ENCODE measurements at regions not wholly inside any gene's neighbourhood (a gene's known extent, or its start where the extent isn't known, plus 50 kb on each side); places are given as distances from the start of the nearest gene placed in this dataset.

DNA sequence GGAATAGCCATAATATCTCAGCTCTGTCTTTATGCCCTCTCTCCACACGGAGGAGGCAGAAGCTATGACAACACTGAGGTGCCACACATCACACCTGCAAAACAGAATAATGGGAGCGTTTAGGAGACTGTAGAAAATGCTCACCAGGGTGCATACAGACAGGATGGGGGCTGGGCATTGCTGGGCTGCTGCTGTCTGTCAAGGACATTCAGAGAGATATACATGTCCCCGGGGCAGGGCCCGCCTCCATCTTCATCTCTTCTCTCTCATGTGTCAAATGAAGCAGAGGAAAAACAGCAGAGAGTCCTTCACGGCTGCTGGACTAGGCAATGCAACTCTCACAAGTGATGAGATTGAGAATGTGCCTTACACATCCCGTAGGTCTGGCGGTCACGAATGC, 65.3 kb upstream of the DHRSX start:
- Histone ChIP-seq H3K9me3 (replicated peaks; ENCODE audit: control insufficient read depth, insufficient read depth, low read length) (no peaks in the 10 kb centered on the region; the same call in 2 of the 3 replicates), H3K27me3 (replicated peaks in 1 of 2; ENCODE audit: control insufficient read depth in 2 of 2, insufficient read depth in 2 of 2, low read length in 1 of 2) (no peaks in the 10 kb centered on the region), H4K20me1 (ENCODE audit: control insufficient read depth, insufficient read depth) (no peaks in the 10 kb centered on the region), H3K79me2 (ENCODE audit: control insufficient read depth, insufficient read depth, low read length) (no peaks in the 10 kb centered on the region), H3K36me3 (ENCODE audit: control insufficient read depth in 2 of 2, insufficient read depth in 2 of 2, low read length in 1 of 2) (no peaks in the 10 kb centered on the region), H2AFZ (ENCODE audit: control insufficient read depth, low read depth, low read length) (no peak overlapping the region), H3K4me3 (no peak overlapping the region), H3K27ac (ENCODE audit: control insufficient read depth, insufficient read depth) (no peak overlapping the region), H3K4me1 (ENCODE audit: control insufficient read depth, insufficient read depth, low read length) (no peaks in the 10 kb centered on the region), H3K9ac (ENCODE audit: control insufficient read depth, insufficient read depth, low read length) (no peak overlapping the region), H3K4me2 (ENCODE audit: control insufficient read depth, insufficient read depth) (no peak overlapping the region)
- no TSS peak for BruUV-seq (replicated peaks)
- ChIA-PET SMC1A (ENCODE audit: uncharacterized antibody, unreplicated experiment) (no interaction called here), POLR2A (no interaction called here), CTCF (no interaction called here), RAD21 (ENCODE audit: unreplicated experiment) (no interaction called here)
- WGBS (ENCODE audit: insufficient coverage, insufficient replicate concordance, low lambda C conversion rate, missing lambda C conversion rate): 65% methylated on average over 8 of the region's 8 CpGs
- ATAC-seq (no peak), DNase-seq (ENCODE audit: low read depth, low spot score) (no peak), FAIRE-seq (no peak)
- in situ Hi-C loops (cut with MboI): no loop called here
- TF ChIP-seq, protein P1, sequence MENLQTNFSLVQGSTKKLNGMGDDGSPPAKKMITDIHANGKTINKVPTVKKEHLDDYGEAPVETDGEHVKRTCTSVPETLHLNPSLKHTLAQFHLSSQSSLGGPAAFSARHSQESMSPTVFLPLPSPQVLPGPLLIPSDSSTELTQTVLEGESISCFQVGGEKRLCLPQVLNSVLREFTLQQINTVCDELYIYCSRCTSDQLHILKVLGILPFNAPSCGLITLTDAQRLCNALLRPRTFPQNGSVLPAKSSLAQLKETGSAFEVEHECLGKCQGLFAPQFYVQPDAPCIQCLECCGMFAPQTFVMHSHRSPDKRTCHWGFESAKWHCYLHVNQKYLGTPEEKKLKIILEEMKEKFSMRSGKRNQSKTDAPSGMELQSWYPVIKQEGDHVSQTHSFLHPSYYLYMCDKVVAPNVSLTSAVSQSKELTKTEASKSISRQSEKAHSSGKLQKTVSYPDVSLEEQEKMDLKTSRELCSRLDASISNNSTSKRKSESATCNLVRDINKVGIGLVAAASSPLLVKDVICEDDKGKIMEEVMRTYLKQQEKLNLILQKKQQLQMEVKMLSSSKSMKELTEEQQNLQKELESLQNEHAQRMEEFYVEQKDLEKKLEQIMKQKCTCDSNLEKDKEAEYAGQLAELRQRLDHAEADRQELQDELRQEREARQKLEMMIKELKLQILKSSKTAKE (IDR thresholded peaks at IDR 0.05; ENCODE audit: low read depth, poor library complexity, severe bottlenecking): no peak
- TF ChIP-seq SUZ12 (IDR thresholded peaks at IDR 0.05; ENCODE audit: unreplicated experiment) (no peak), EP300 (IDR thresholded peaks at IDR 0.05; ENCODE audit: borderline replicate concordance in 1 of 2, control insufficient read depth in 1 of 2, low read depth in 2 of 2, low read length in 2 of 2) (no peak), BHLHE40 (IDR thresholded peaks at IDR 0.05; ENCODE audit: borderline replicate concordance in 1 of 2, low read depth in 2 of 2, low read length in 1 of 2) (no peak)
- intact Hi-C loops (cut with micrococcal nuclease; ENCODE audit: unreplicated experiment): no loop called here

DNA sequence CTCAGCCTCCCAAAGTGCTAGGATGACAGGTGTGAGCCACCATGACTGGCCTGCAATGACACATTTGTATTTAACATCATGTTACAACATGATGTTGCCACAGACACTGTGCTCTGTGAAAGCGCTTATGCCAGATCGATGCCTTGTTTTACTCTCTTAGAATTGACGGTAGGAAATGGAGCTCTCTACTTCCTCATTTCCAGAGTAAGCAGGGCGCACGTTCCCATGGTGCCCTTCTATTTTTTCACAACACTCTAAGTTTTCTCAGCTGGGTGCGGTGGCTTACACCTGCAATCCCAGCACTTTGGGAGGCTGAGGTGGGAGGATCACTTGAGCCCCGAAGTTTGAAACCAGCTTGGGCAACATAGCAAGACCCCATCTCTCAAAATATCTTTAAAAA, 60.7 kb upstream of the DHRSX start:
- no peak overlapping the region for H2AFZ ChIP-seq (ENCODE audit: control insufficient read depth, low read depth, low read length)
- H3K4me1 ChIP-seq (ENCODE audit: control insufficient read depth, insufficient read depth, low read length): no peaks in the 10 kb centered on the region
- H3K4me3 ChIP-seq: no peak overlapping the region
- ChIA-PET CTCF (no interaction called here), POLR2A (no interaction called here), RAD21 (ENCODE audit: unreplicated experiment) (no interaction called here), SMC1A (ENCODE audit: uncharacterized antibody, unreplicated experiment) (no interaction called here)
- no peaks in the 10 kb centered on the region for H3K27me3 ChIP-seq (replicated peaks in 1 of 2; ENCODE audit: control insufficient read depth in 2 of 2, insufficient read depth in 2 of 2, low read length in 1 of 2)
- no peak overlapping the region for H3K4me2 ChIP-seq (ENCODE audit: control insufficient read depth, insufficient read depth)
- H4K20me1 ChIP-seq (ENCODE audit: control insufficient read depth, insufficient read depth): no peaks in the 10 kb centered on the region
- in situ Hi-C loops (cut with MboI) (no loop called here), intact Hi-C loops (cut with micrococcal nuclease; ENCODE audit: unreplicated experiment) (no loop called here)
- no peaks in the 10 kb centered on the region; the same call in 2 of the 3 replicates for H3K9me3 ChIP-seq (replicated peaks; ENCODE audit: control insufficient read depth, insufficient read depth, low read length)
- 51% methylated on average over 7 of the region's 7 CpGs for WGBS (ENCODE audit: insufficient coverage, insufficient replicate concordance, low lambda C conversion rate, missing lambda C conversion rate)
- DNase-seq (ENCODE audit: low read depth, low spot score) (no peak), FAIRE-seq (no peak), ATAC-seq (no peak)
- no TSS peak for BruUV-seq (replicated peaks)
- peak; percentile 3; the same call in 1 of the 2 replicates for TF ChIP-seq SPI1 (IDR thresholded peaks at IDR 0.05; ENCODE audit: borderline replicate concordance, insufficient read depth, low read depth, low read length)
- TF ChIP-seq SIX5 (IDR thresholded peaks at IDR 0.05; ENCODE audit: low read depth, low read length, severe bottlenecking): no peak
- TF ChIP-seq RCOR1 (conservative IDR thresholded peaks at IDR 0.05; ENCODE audit: low read depth, low read length): no peak
- TF ChIP-seq CREM (IDR thresholded peaks at IDR 0.05; ENCODE audit: low read depth): no peak
- TF ChIP-seq ASH2L (IDR thresholded peaks at IDR 0.05; ENCODE audit: borderline replicate concordance, low read depth): no peak
- TF ChIP-seq STAT3 (IDR thresholded peaks at IDR 0.05; ENCODE audit: low read depth, low read length): no peak
- H3K36me3 ChIP-seq (ENCODE audit: control insufficient read depth in 2 of 2, insufficient read depth in 2 of 2, low read length in 1 of 2): no peaks in the 10 kb centered on the region
- H3K9ac ChIP-seq (ENCODE audit: control insufficient read depth, insufficient read depth, low read length): no peak overlapping the region
- H3K27ac ChIP-seq (ENCODE audit: control insufficient read depth, insufficient read depth): no peak overlapping the region
- H3K79me2 ChIP-seq (ENCODE audit: control insufficient read depth, insufficient read depth, low read length): no peaks in the 10 kb centered on the region

All from GM12878 (cell line).